HG03139 (cell line): ENCODE measurements at regions not wholly inside any gene's neighbourhood (a gene's known extent, or its start where the extent isn't known, plus 50 kb on each side); places are given as distances from the start of the nearest gene placed in this dataset.

Experiments
- ATAC-seq: cut with Tn5 transposase; IDR thresholded peaks from one replicate; pipeline ENCODE4 v1.9.1; 2021; ENCODE audit not compliant: unreplicated experiment

GRCh38 chr7:25863005-25863728 is 288.8 kb upstream of the NFE2L3 start:
- ATAC-seq: no peak

GRCh38 chr7:25863729-25864110 is 288.3 kb upstream of the NFE2L3 start:
- ATAC-seq: no peak

- no peak for ATAC-seq
These were observed 287.5 kb upstream of the NFE2L3 start for GRCh38 chr7:25864511-25864910.

- ATAC-seq: no peak
These were observed 286.9 kb upstream of the NFE2L3 start for GRCh38 chr7:25864943-25865751.

GRCh38 chr7:25868509-25868908 is 283.5 kb upstream of the NFE2L3 start:
- ATAC-seq: no peak

- ATAC-seq: no peak
These were observed 281.4 kb upstream of the NFE2L3 start for GRCh38 chr7:25870574-25870973.

GRCh38 chr7:25876092-25876491 is 275.9 kb upstream of the NFE2L3 start:
- ATAC-seq: no peak

- ATAC-seq: peak; percentile 95
These were observed 273.9 kb upstream of the NFE2L3 start for GRCh38 chr7:25877802-25878789.

GRCh38 chr7:25879799-25880198 is 272.2 kb upstream of the NFE2L3 start:
- no peak for ATAC-seq

GRCh38 chr7:25881317-25882037 is 270.5 kb upstream of the NFE2L3 start:
- no peak for ATAC-seq

GRCh38 chr7:25882151-25882773 is 269.7 kb upstream of the NFE2L3 start:
- no peak for ATAC-seq

GRCh38 chr7:25884265-25884828 is 267.7 kb upstream of the NFE2L3 start:
- no peak for ATAC-seq

- ATAC-seq: no peak
These were observed 266.9 kb upstream of the NFE2L3 start for GRCh38 chr7:25885057-25885576.

GRCh38 chr7:25886387-25887240 is 265.4 kb upstream of the NFE2L3 start:
- ATAC-seq: no peak

GRCh38 chr7:25887266-25887665 is 264.7 kb upstream of the NFE2L3 start:
- no peak for ATAC-seq

GRCh38 chr7:25887795-25888559 is 264.0 kb upstream of the NFE2L3 start:
- ATAC-seq: no peak

- no peak for ATAC-seq
These were observed 262.2 kb upstream of the NFE2L3 start for GRCh38 chr7:25889765-25890164.

- ATAC-seq: no peak
These were observed 260.4 kb upstream of the NFE2L3 start for GRCh38 chr7:25891591-25891990.
